SJCRH30 (cell line): ENCODE measurements at regions not wholly inside any gene's neighbourhood (a gene's known extent, or its start where the extent isn't known, plus 50 kb on each side); places are given as distances from the start of the nearest gene placed in this dataset.
"Not testable (repeated sequence)": the region's sequence is repeated elsewhere in the genome, so short reads cannot be mapped to it uniquely, and the experiment has no call there.

Source experiments
- DNase-seq, 2 experiments: peaks; one replicate each; pipeline ENCODE4 v3.0.0-alpha.2; 2015 to 2020
- H3K27ac ChIP-seq: fragments of 250-450 bp; sonication (Bioruptor Pico); 2 replicates; pipeline ENCODE4 v1.5.1; 2020; ENCODE audit warnings: mild to moderate bottlenecking, moderate library complexity
- H3K27me3 ChIP-seq: fragments of 250-450 bp; sonication (Bioruptor Pico); 2 replicates; pipeline ENCODE4 v1.5.1; 2020; ENCODE audit warnings: mild to moderate bottlenecking, moderate library complexity
- H3K36me3 ChIP-seq: fragments of 250-450 bp; sonication (Bioruptor Pico); 2 replicates; pipeline ENCODE4 v1.5.1; 2020; ENCODE audit warnings: mild to moderate bottlenecking, moderate library complexity
- H3K4me1 ChIP-seq: fragments of 250-450 bp; sonication (Bioruptor Pico); 2 replicates; pipeline ENCODE4 v1.5.1; 2020; ENCODE audit warnings: mild to moderate bottlenecking, moderate library complexity
- H3K4me3 ChIP-seq: fragments of 250-450 bp; sonication (Bioruptor Pico); 2 replicates; pipeline ENCODE4 v1.5.1; 2020; ENCODE audit warnings: mild to moderate bottlenecking, moderate library complexity
- H3K9me3 ChIP-seq: fragments of 250-450 bp; sonication (Bioruptor Pico); replicated peaks from 2 replicates; pipeline ENCODE4 v1.5.1; 2020; ENCODE audit warnings: mild to moderate bottlenecking, moderate library complexity

- Histone ChIP-seq H3K4me1 (no peaks in the 10 kb centered on the region), H3K4me3 (no peak overlapping the region), H3K36me3 (no peaks in the 10 kb centered on the region), H3K27ac (no peak overlapping the region), H3K9me3 (no peaks in the 10 kb centered on the region), H3K27me3 (no peaks in the 10 kb centered on the region)
- no peak for DNase-seq
These were observed 263.7 kb upstream of the PCDH9 start for GRCh38 chr13:67493835-67494234.

GRCh38 chr13:67489016-67489415, 258.9 kb upstream of the PCDH9 start:
- no peaks in the 10 kb centered on the region for H3K27me3 ChIP-seq
- H3K36me3 ChIP-seq, result no peaks in the 10 kb centered on the region
- peak in 1 of 2 experiments; percentile 2 for DNase-seq
- no peak overlapping the region for H3K4me3 ChIP-seq
- H3K27ac ChIP-seq, result no peak overlapping the region
- H3K9me3 ChIP-seq, result no peaks in the 10 kb centered on the region
- no peaks in the 10 kb centered on the region for H3K4me1 ChIP-seq

GRCh38 chr13:67481445-67481844, 251.3 kb upstream of the PCDH9 start:
- Histone ChIP-seq H3K9me3 (no peaks in the 10 kb centered on the region), H3K27me3 (no peaks in the 10 kb centered on the region), H3K36me3 (no peaks in the 10 kb centered on the region), H3K4me1 (no peaks in the 10 kb centered on the region), H3K4me3 (no peak overlapping the region), H3K27ac (no peak overlapping the region)
- no peak for DNase-seq

- no peak for DNase-seq
- Histone ChIP-seq H3K4me1 (no peaks in the 10 kb centered on the region), H3K36me3 (no peaks in the 10 kb centered on the region), H3K27ac (no peak overlapping the region), H3K27me3 (no peaks in the 10 kb centered on the region), H3K4me3 (no peak overlapping the region), H3K9me3 (no peaks in the 10 kb centered on the region)
These were observed 244.0 kb upstream of the PCDH9 start for GRCh38 chr13:67474115-67474514.

- Histone ChIP-seq H3K36me3 (no peaks in the 10 kb centered on the region), H3K4me1 (no peaks in the 10 kb centered on the region), H3K27me3 (no peaks in the 10 kb centered on the region), H3K27ac (no peak overlapping the region), H3K9me3 (no peaks in the 10 kb centered on the region), H3K4me3 (no peak overlapping the region)
- DNase-seq, result no peak
These were observed 239.5 kb upstream of the PCDH9 start for GRCh38 chr13:67469623-67470022.

GRCh38 chr13:67466569-67466968, 236.4 kb upstream of the PCDH9 start:
- Histone ChIP-seq H3K27ac (no peak overlapping the region), H3K9me3 (no peaks in the 10 kb centered on the region), H3K27me3 (no peaks in the 10 kb centered on the region), H3K4me3 (no peak overlapping the region), H3K4me1 (no peaks in the 10 kb centered on the region), H3K36me3 (no peaks in the 10 kb centered on the region)
- no peak for DNase-seq

- DNase-seq, result no peak
- Histone ChIP-seq H3K4me1 (no peaks in the 10 kb centered on the region), H3K4me3 (no peak overlapping the region), H3K9me3 (no peaks in the 10 kb centered on the region), H3K36me3 (no peaks in the 10 kb centered on the region), H3K27ac (no peak overlapping the region), H3K27me3 (no peaks in the 10 kb centered on the region)
These were observed 234.0 kb upstream of the PCDH9 start for GRCh38 chr13:67464154-67464553.

GRCh38 chr13:67462098-67462497, 232.0 kb upstream of the PCDH9 start:
- DNase-seq, result no peak
- Histone ChIP-seq H3K36me3 (no peaks in the 10 kb centered on the region), H3K4me3 (no peak overlapping the region), H3K9me3 (no peaks in the 10 kb centered on the region), H3K27ac (no peak overlapping the region), H3K27me3 (no peaks in the 10 kb centered on the region), H3K4me1 (no peaks in the 10 kb centered on the region)

GRCh38 chr13:67452526-67452925, 222.4 kb upstream of the PCDH9 start:
- H3K4me3 ChIP-seq, DNase-seq, H3K4me1 ChIP-seq, H3K36me3 ChIP-seq, H3K27ac ChIP-seq, H3K9me3 ChIP-seq, H3K27me3 ChIP-seq: not testable (repeated sequence)

- no peak overlapping the region for H3K27ac ChIP-seq
- no peak overlapping the region for H3K4me3 ChIP-seq
- H3K36me3 ChIP-seq, result no peaks in the 10 kb centered on the region
- no peaks in the 10 kb centered on the region for H3K4me1 ChIP-seq
- no peaks in the 10 kb centered on the region for H3K27me3 ChIP-seq
- H3K9me3 ChIP-seq, result no peaks in the 10 kb centered on the region
- DNase-seq, result no peak
These were observed 215.3 kb upstream of the PCDH9 start for GRCh38 chr13:67445436-67445835.

- H3K27me3 ChIP-seq, result no peaks in the 10 kb centered on the region
- no peak overlapping the region for H3K27ac ChIP-seq
- H3K4me3 ChIP-seq, result no peak overlapping the region
- no peak for DNase-seq
- no peaks in the 10 kb centered on the region for H3K9me3 ChIP-seq
- no peaks in the 10 kb centered on the region for H3K4me1 ChIP-seq
- no peaks in the 10 kb centered on the region for H3K36me3 ChIP-seq
These were observed 213.8 kb upstream of the PCDH9 start for GRCh38 chr13:67443923-67444322.

- Histone ChIP-seq H3K27ac (no peak overlapping the region), H3K27me3 (no peaks in the 10 kb centered on the region), H3K4me3 (no peak overlapping the region), H3K9me3 (no peaks in the 10 kb centered on the region), H3K36me3 (no peaks in the 10 kb centered on the region), H3K4me1 (no peaks in the 10 kb centered on the region)
- no peak for DNase-seq
These were observed 210.3 kb upstream of the PCDH9 start for GRCh38 chr13:67440236-67440975.

- H3K9me3 ChIP-seq, result no peaks in the 10 kb centered on the region
These were observed 209.2 kb upstream of the PCDH9 start for GRCh38 chr13:67439365-67439764.

GRCh38 chr13:67438465-67438864, 208.3 kb upstream of the PCDH9 start:
- Histone ChIP-seq H3K9me3 (no peaks in the 10 kb centered on the region), H3K27me3 (no peaks in the 10 kb centered on the region), H3K4me1 (no peaks in the 10 kb centered on the region), H3K4me3 (no peak overlapping the region), H3K36me3 (no peaks in the 10 kb centered on the region), H3K27ac (no peak overlapping the region)
- peak in 1 of 2 experiments; percentile 20 for DNase-seq

More at GRCh38 chr13:67439365-67439764, 209.2 kb upstream of the PCDH9 start:
- Histone ChIP-seq H3K36me3 (no peaks in the 10 kb centered on the region), H3K27me3 (no peaks in the 10 kb centered on the region), H3K4me3 (no peak overlapping the region), H3K27ac (no peak overlapping the region), H3K4me1 (no peaks in the 10 kb centered on the region)
- no peak for DNase-seq

- Histone ChIP-seq H3K4me1 (no peaks in the 10 kb centered on the region), H3K27ac (no peak overlapping the region), H3K27me3 (no peaks in the 10 kb centered on the region), H3K36me3 (no peaks in the 10 kb centered on the region), H3K9me3 (no peaks in the 10 kb centered on the region), H3K4me3 (no peak overlapping the region)
- DNase-seq, result no peak
These were observed 207.1 kb upstream of the PCDH9 start for GRCh38 chr13:67437244-67437643.

GRCh38 chr13:67421475-67421874, 191.3 kb upstream of the PCDH9 start:
- Histone ChIP-seq H3K9me3 (no peaks in the 10 kb centered on the region), H3K4me3 (no peak overlapping the region), H3K36me3 (no peaks in the 10 kb centered on the region), H3K27ac (no peak overlapping the region), H3K4me1 (no peaks in the 10 kb centered on the region), H3K27me3 (no peaks in the 10 kb centered on the region)
- no peak for DNase-seq
